HEK293 (cell line): ENCODE measurements at regions not wholly inside any gene's neighbourhood (a gene's known extent, or its start where the extent isn't known, plus 50 kb on each side); places are given as distances from the start of the nearest gene placed in this dataset.

Experiments used
- CTCF ChIA-PET: fragments of 350-600 bp; formaldehyde crosslinking; extraction: SDS; loops from one replicate; lab custom pipeline; 2021; ENCODE audit warnings: antibody characterized with exemption; lab: Yijun Ruan, JAX
- POLR2A ChIA-PET: fragments of 300-600 bp; formaldehyde crosslinking; extraction: SDS; loops from one replicate; lab custom pipeline; 2020; ENCODE audit warnings: antibody characterized with exemption, inconsistent platforms; lab: Yijun Ruan, JAX
- H3K27ac ChIP-seq: fragments of 200-500 bp; sonication (Bioruptor generic); 2 replicates; pipeline ENCODE4 v1.5.1; 2014; ENCODE audit warnings: low read depth, low read length, control low read depth, inconsistent platforms; ENCODE audit errors: extremely low read depth
- H3K36me3 ChIP-seq, 2 experiments: fragments of 200-500 bp in 1 of 2; sonication (Bioruptor generic) in 1 of 2; 1 replicate in 1 of 2; 2 replicates in 1 of 2; pipeline ENCODE4 v1.5.1; 2014 to 2017; ENCODE audit warnings: inconsistent platforms in 2 of 2, low read length in 2 of 2; ENCODE audit not compliant: control insufficient read depth in 2 of 2, insufficient read depth in 1 of 2
- H3K4me1 ChIP-seq: fragments of 200-500 bp; sonication (Bioruptor generic); 2 replicates; pipeline ENCODE4 v1.5.1; 2014; ENCODE audit warnings: mild to moderate bottlenecking, low read length, inconsistent platforms; ENCODE audit not compliant: control insufficient read depth, insufficient read depth
- H3K4me3 ChIP-seq: 2 replicates; pipeline ENCODE4 v1.5.1; 2011; ENCODE audit warnings: low read depth, mild to moderate bottlenecking, control low read depth, low read length, moderate library complexity
- H3K9me3 ChIP-seq: fragments of 200-500 bp; sonication (Bioruptor generic); 2 replicates; pipeline ENCODE4 v1.5.1; 2014; ENCODE audit warnings: low read depth, low read length, inconsistent platforms; ENCODE audit not compliant: control insufficient read depth, insufficient read depth
- MYNN ChIP-seq: fragments of 450-650 bp; formaldehyde crosslinking; IDR thresholded peaks from 2 replicates; pipeline ENCODE4 v1.5.1; 2016; ENCODE audit warnings: missing biosample characterization, missing genetic modification characterization, borderline replicate concordance
- OVOL3 ChIP-seq: fragments of 450-650 bp; formaldehyde crosslinking; IDR thresholded peaks from 2 replicates; pipeline ENCODE4 v1.5.1; 2016; ENCODE audit warnings: missing biosample characterization, missing genetic modification characterization
- YY1 ChIP-seq: fragments of 450-650 bp; formaldehyde crosslinking; IDR thresholded peaks from 2 replicates; pipeline ENCODE4 v1.5.1; 2018; ENCODE audit warnings: missing biosample characterization, missing genetic modification characterization
- ZFP69B ChIP-seq: fragments of 450-650 bp; formaldehyde crosslinking; IDR thresholded peaks from 2 replicates; pipeline ENCODE4 v1.5.1; 2016; ENCODE audit warnings: missing biosample characterization, missing genetic modification characterization
- ZNF169 ChIP-seq: fragments of 450-650 bp; formaldehyde crosslinking; IDR thresholded peaks from 2 replicates; pipeline ENCODE4 v1.5.1; 2016; ENCODE audit warnings: missing biosample characterization, missing genetic modification characterization
- ZNF223 ChIP-seq: fragments of 450-650 bp; formaldehyde crosslinking; IDR thresholded peaks from 2 replicates; pipeline ENCODE4 v1.5.1; 2016; ENCODE audit warnings: missing biosample characterization, missing genetic modification characterization
- ZNF701 ChIP-seq: fragments of 450-650 bp; formaldehyde crosslinking; IDR thresholded peaks from 2 replicates; pipeline ENCODE4 v1.5.1; 2016; ENCODE audit warnings: missing biosample characterization, missing genetic modification characterization
- ZNF747 ChIP-seq: fragments of 450-650 bp; formaldehyde crosslinking; IDR thresholded peaks from 2 replicates; pipeline ENCODE4 v1.5.1; 2016; ENCODE audit warnings: missing biosample characterization, missing genetic modification characterization
- ZNF76 ChIP-seq: fragments of 450-650 bp; formaldehyde crosslinking; IDR thresholded peaks from 2 replicates; pipeline ENCODE4; 2016; ENCODE audit warnings: low read depth, missing biosample characterization, missing genetic modification characterization, borderline replicate concordance
- ZSCAN30 ChIP-seq: fragments of 450-650 bp; IDR thresholded peaks from 2 replicates; pipeline ENCODE4 v1.5.1; 2018; ENCODE audit warnings: missing biosample characterization, mild to moderate bottlenecking, missing genetic modification characterization, moderate library complexity
- TF ChIP-seq, protein P1 (sequence below): fragments of 450-650 bp; formaldehyde crosslinking; IDR thresholded peaks from 2 replicates; pipeline ENCODE4 v1.5.1; 2016; ENCODE audit warnings: missing biosample characterization, missing genetic modification characterization, borderline replicate concordance
- TF ChIP-seq, protein P2 (sequence below): fragments of 450-650 bp; formaldehyde crosslinking; IDR thresholded peaks from 2 replicates; pipeline ENCODE4 v1.5.1; 2016; ENCODE audit warnings: missing biosample characterization, missing genetic modification characterization
- TF ChIP-seq, protein P3 (sequence below): fragments of 450-650 bp; formaldehyde crosslinking; IDR thresholded peaks from 2 replicates; pipeline ENCODE4; 2016; ENCODE audit warnings: missing biosample characterization, missing genetic modification characterization
- TF ChIP-seq, protein P4 (sequence below): fragments of 450-650 bp; formaldehyde crosslinking; IDR thresholded peaks from 2 replicates; pipeline ENCODE4 v1.5.1; 2016; ENCODE audit warnings: missing biosample characterization, missing genetic modification characterization
- TF ChIP-seq, protein P5 (sequence below): fragments of 450-650 bp; formaldehyde crosslinking; IDR thresholded peaks from 2 replicates; pipeline ENCODE4 v1.5.1; 2016; ENCODE audit warnings: missing biosample characterization, missing genetic modification characterization
- TF ChIP-seq, protein P6 (sequence below): sonication (generic); formaldehyde crosslinking; IDR thresholded peaks from 2 replicates; pipeline ENCODE4 v1.8.1; 2022; ENCODE audit warnings: mild to moderate bottlenecking, moderate library complexity, missing genetic modification reagents
- TF ChIP-seq, protein P7 (sequence below): fragments of 450-650 bp; formaldehyde crosslinking; IDR thresholded peaks from 2 replicates; pipeline ENCODE4 v1.5.1; 2016; ENCODE audit warnings: missing biosample characterization, missing genetic modification characterization

DNA sequence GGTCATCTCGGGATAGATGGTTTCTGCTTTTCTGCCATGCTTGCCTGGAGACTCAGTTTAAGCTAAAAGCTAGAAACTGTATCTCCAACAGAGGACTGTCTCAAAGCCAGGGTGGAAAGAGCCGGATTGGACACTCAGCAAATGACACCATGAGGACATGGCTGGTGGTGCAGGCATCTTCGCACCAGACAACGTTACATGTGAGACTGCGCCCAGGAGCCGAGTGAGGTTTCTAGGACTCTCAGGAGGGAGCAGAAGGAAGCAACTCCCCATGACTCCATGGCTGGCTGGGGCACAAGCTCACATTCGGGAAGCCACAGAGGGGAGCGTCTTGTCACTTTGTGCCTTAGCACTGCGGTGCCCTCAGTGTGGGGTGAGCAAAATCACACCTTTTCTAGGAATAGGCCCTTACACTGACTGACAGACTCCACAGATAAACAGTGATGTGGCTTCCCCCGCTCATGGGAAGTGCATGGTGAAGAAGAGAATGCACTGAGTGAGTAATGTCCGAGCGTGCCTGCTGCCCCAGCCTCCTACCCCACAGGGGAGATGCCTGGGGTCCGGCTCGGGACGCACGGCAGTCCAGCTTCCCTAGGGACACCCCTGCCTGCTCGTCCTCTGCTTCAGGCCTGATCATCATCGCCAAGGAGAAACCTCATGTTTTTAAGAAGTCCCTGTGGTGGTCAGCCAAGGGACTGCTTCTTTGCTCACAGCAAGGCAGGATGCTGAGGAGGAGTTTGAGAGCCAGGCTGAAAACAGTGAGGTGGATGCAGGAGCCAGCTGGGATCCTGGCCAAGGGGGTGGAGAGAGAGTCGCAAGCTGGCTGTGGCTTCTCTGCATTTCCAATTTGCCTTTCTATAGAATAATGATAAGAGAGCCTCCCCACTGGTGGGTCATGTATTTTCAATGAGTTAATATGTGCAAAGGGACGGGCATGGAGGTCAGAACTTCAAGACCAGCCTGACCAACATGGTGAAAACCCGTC lies 52.2 kb upstream of the FXYD4 start (continued):
- TF ChIP-seq, protein P1, sequence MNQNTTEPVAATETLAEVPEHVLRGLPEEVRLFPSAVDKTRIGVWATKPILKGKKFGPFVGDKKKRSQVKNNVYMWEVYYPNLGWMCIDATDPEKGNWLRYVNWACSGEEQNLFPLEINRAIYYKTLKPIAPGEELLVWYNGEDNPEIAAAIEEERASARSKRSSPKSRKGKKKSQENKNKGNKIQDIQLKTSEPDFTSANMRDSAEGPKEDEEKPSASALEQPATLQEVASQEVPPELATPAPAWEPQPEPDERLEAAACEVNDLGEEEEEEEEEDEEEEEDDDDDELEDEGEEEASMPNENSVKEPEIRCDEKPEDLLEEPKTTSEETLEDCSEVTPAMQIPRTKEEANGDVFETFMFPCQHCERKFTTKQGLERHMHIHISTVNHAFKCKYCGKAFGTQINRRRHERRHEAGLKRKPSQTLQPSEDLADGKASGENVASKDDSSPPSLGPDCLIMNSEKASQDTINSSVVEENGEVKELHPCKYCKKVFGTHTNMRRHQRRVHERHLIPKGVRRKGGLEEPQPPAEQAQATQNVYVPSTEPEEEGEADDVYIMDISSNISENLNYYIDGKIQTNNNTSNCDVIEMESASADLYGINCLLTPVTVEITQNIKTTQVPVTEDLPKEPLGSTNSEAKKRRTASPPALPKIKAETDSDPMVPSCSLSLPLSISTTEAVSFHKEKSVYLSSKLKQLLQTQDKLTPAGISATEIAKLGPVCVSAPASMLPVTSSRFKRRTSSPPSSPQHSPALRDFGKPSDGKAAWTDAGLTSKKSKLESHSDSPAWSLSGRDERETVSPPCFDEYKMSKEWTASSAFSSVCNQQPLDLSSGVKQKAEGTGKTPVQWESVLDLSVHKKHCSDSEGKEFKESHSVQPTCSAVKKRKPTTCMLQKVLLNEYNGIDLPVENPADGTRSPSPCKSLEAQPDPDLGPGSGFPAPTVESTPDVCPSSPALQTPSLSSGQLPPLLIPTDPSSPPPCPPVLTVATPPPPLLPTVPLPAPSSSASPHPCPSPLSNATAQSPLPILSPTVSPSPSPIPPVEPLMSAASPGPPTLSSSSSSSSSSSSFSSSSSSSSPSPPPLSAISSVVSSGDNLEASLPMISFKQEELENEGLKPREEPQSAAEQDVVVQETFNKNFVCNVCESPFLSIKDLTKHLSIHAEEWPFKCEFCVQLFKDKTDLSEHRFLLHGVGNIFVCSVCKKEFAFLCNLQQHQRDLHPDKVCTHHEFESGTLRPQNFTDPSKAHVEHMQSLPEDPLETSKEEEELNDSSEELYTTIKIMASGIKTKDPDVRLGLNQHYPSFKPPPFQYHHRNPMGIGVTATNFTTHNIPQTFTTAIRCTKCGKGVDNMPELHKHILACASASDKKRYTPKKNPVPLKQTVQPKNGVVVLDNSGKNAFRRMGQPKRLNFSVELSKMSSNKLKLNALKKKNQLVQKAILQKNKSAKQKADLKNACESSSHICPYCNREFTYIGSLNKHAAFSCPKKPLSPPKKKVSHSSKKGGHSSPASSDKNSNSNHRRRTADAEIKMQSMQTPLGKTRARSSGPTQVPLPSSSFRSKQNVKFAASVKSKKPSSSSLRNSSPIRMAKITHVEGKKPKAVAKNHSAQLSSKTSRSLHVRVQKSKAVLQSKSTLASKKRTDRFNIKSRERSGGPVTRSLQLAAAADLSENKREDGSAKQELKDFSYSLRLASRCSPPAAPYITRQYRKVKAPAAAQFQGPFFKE (tag by site-specific recombination) = no peak
- TF ChIP-seq ZNF701 = no peak
- no peak for TF ChIP-seq OVOL3
- no peak for TF ChIP-seq MYNN (tag by site-specific recombination)

DNA sequence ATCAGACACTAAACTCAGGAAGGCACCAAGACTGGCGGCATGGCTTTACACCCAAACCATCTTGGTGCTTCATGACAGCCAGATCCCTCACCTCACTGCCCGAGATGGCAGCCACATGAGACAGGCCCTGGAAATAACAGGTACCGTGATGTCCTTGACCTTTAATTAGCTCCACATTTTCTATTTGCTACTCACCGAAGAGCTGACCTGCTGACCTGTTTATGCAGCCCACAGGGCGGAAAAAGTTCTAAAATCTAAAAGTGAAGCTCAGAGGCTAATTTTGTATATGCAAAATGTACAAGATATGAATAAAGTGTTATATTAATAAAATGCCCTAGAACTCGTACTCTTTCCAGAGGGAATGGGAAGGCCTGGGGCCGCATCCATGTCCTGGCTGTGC lies 51.6 kb upstream of the RASGEF1A start:
- Histone ChIP-seq H3K36me3 (no peaks in the 10 kb centered on the region), H3K4me1 (no peaks in the 10 kb centered on the region), H3K27ac (no peak overlapping the region), H3K4me3 (no peak overlapping the region), H3K9me3 (no peaks in the 10 kb centered on the region)
- POLR2A ChIA-PET = interaction anchor here (0.6 kb wide), 1 partner anchor 25 kb away, joined by 9 read pairs; no protein-coding TSS in a partner anchor
- CTCF ChIA-PET = interaction anchor here (1.0 kb wide), 1 partner anchor 31 kb away, joined by 4 read pairs; no protein-coding TSS in a partner anchor
- TF ChIP-seq ZNF747 (tag by site-specific recombination) = no peak
- TF ChIP-seq, protein P2, sequence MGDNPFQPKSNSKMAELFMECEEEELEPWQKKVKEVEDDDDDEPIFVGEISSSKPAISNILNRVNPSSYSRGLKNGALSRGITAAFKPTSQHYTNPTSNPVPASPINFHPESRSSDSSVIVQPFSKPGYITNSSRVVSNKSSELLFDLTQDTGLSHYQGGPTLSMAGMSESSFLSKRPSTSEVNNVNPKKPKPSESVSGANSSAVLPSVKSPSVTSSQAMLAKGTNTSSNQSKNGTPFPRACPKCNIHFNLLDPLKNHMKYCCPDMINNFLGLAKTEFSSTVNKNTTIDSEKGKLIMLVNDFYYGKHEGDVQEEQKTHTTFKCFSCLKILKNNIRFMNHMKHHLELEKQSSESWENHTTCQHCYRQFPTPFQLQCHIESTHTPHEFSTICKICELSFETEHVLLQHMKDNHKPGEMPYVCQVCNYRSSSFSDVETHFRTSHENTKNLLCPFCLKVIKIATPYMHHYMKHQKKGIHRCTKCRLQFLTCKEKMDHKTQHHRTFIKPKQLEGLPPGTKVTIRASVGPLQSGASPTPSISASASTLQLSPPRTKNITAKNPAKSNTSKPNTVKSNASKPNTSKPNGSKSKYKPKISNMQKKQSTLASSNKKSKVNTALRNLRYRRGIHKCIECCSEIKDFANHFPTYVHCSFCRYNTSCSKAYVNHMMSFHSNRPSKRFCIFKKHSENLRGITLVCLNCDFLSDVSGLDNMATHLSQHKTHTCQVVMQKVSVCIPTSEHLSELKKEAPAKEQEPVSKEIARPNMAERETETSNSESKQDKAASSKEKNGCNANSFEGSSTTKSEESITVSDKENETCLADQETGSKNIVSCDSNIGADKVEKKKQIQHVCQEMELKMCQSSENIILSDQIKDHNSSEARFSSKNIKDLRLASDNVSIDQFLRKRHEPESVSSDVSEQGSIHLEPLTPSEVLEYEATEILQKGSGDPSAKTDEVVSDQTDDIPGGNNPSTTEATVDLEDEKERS (tag by site-specific recombination) = no peak
- no peak for TF ChIP-seq ZNF223
- TF ChIP-seq, protein P3, sequence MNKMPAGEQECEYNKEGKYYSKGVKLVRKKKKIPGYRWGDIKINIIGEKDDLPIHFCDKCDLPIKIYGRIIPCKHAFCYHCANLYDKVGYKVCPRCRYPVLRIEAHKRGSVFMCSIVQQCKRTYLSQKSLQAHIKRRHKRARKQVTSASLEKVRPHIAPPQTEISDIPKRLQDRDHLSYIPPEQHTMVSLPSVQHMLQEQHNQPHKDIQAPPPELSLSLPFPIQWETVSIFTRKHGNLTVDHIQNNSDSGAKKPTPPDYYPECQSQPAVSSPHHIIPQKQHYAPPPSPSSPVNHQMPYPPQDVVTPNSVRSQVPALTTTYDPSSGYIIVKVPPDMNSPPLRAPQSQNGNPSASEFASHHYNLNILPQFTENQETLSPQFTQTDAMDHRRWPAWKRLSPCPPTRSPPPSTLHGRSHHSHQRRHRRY (tag by site-specific recombination) = no peak
- TF ChIP-seq ZFP69B (tag by site-specific recombination) = no peak
- TF ChIP-seq, protein P4, sequence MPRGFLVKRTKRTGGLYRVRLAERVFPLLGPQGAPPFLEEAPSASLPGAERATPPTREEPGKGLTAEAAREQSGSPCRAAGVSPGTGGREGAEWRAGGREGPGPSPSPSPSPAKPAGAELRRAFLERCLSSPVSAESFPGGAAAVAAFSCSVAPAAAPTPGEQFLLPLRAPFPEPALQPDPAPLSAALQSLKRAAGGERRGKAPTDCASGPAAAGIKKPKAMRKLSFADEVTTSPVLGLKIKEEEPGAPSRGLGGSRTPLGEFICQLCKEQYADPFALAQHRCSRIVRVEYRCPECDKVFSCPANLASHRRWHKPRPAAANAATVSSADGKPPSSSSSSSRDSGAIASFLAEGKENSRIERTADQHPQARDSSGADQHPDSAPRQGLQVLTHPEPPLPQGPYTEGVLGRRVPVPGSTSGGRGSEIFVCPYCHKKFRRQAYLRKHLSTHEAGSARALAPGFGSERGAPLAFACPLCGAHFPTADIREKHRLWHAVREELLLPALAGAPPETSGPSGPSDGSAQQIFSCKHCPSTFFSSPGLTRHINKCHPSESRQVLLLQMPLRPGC = no peak
- TF ChIP-seq, protein P5, sequence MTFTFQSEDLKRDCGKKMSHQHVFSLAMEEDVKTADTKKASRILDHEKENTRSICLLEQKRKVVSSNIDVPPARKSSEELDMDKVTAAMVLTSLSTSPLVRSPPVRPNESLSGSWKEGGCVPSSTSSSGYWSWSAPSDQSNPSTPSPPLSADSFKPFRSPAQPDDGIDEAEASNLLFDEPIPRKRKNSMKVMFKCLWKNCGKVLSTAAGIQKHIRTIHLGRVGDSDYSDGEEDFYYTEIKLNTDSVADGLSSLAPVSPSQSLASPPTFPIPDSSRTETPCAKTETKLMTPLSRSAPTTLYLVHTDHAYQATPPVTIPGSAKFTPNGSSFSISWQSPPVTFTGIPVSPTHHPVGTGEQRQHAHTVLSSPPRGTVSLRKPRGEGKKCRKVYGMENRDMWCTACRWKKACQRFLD = no peak
- TF ChIP-seq, protein P6, sequence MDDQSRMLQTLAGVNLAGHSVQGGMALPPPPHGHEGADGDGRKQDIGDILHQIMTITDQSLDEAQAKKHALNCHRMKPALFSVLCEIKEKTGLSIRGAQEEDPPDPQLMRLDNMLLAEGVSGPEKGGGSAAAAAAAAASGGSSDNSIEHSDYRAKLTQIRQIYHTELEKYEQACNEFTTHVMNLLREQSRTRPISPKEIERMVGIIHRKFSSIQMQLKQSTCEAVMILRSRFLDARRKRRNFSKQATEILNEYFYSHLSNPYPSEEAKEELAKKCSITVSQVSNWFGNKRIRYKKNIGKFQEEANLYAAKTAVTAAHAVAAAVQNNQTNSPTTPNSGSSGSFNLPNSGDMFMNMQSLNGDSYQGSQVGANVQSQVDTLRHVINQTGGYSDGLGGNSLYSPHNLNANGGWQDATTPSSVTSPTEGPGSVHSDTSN (CRISPR knock-in tag) = no peak
- no peak for TF ChIP-seq ZNF76 (tag by site-specific recombination)
- TF ChIP-seq YY1 (tag by site-specific recombination) = no peak
- no peak for TF ChIP-seq ZNF169 (tag by site-specific recombination)
- no peak for TF ChIP-seq ZSCAN30 (tag by site-specific recombination)
- TF ChIP-seq, protein P7, sequence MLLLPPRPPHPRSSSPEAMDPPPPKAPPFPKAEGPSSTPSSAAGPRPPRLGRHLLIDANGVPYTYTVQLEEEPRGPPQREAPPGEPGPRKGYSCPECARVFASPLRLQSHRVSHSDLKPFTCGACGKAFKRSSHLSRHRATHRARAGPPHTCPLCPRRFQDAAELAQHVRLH (tag by site-specific recombination) = no peak
